ENCODE measurements at regions not wholly inside any gene's neighbourhood (a gene's known extent, or its start where the extent isn't known, plus 50 kb on each side); places are given as distances from the start of the nearest gene placed in this dataset.

DNA sequence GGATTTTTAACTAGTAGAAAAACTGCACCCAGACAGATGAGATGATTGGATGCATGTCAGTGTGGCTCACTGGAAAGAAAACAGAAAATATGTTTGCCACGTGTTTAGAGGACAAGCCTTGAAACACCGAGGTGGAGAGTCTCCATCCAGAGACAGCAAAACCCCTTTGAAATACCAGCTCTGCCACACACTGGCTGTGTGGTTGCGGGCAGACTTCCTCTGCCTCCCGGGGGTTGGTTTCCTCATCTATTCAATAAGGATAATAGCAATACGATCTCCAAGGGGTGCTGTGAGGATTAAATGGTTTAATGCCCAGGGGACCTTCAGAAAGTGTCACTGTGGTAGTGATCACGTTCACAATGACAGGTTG lies 67.2 kb upstream of the PARP1 start:
- Histone ChIP-seq H3K4me3 (ENCODE audit: low read depth in 1 of 2, low read length in 2 of 2) (no peak overlapping the region), H3K27ac (ENCODE audit: low read depth, low read length) (no peak overlapping the region), H3K9ac (ENCODE audit: low read depth in 1 of 2, low read length in 2 of 2) (no peak overlapping the region), H3K27me3 (ENCODE audit: control insufficient read depth in 1 of 2, insufficient read depth in 2 of 2, low read length in 2 of 2) (peaks cover 0 to 3% of the 10 kb centered on the region in 2 donors), H3K36me3 (ENCODE audit: control insufficient read depth in 1 of 2, insufficient read depth in 2 of 2, low read length in 2 of 2) (no peaks in the 10 kb centered on the region), H3K9me3 (ENCODE audit: control insufficient read depth in 1 of 2, low read length in 2 of 2) (no peaks in the 10 kb centered on the region), H3K4me1 (ENCODE audit: control insufficient read depth in 1 of 2, insufficient read depth in 2 of 2, low read length in 2 of 2) (peaks cover 15 to 17% of the 10 kb centered on the region in 2 donors)

DNA sequence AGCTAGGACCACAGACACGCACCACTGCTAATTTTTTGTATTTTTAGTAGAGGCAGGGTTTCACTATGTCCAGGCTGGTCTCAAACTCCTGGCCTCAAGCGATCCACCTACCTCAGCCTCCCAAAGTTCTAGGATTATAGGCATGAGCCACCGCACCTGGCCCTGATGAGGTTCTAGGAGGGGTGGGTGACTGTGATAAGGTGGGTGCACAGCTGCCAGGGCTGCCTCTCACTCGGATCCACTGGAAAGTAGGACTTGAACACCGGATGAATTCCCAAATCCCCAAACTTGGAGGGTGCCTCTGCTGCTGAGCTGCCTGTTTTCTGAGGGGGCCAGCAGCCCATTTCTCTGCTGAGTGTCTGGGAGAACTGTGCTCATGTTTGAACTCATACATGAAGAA lies 68.2 kb upstream of the PARP1 start:
- Histone ChIP-seq H3K9me3 (ENCODE audit: control insufficient read depth in 1 of 2, low read length in 2 of 2) (no peaks in the 10 kb centered on the region), H3K4me3 (ENCODE audit: low read depth in 1 of 2, low read length in 2 of 2) (no peak overlapping the region), H3K4me1 (ENCODE audit: control insufficient read depth in 1 of 2, insufficient read depth in 2 of 2, low read length in 2 of 2) (peaks cover 24 to 26% of the 10 kb centered on the region in 2 donors), H3K9ac (ENCODE audit: low read depth in 1 of 2, low read length in 2 of 2) (no peak overlapping the region), H3K36me3 (ENCODE audit: control insufficient read depth in 1 of 2, insufficient read depth in 2 of 2, low read length in 2 of 2) (no peaks in the 10 kb centered on the region), H3K27me3 (ENCODE audit: control insufficient read depth in 1 of 2, insufficient read depth in 2 of 2, low read length in 2 of 2) (peaks cover 0 to 3% of the 10 kb centered on the region in 2 donors), H3K27ac (ENCODE audit: low read depth, low read length) (no peak overlapping the region)

DNA sequence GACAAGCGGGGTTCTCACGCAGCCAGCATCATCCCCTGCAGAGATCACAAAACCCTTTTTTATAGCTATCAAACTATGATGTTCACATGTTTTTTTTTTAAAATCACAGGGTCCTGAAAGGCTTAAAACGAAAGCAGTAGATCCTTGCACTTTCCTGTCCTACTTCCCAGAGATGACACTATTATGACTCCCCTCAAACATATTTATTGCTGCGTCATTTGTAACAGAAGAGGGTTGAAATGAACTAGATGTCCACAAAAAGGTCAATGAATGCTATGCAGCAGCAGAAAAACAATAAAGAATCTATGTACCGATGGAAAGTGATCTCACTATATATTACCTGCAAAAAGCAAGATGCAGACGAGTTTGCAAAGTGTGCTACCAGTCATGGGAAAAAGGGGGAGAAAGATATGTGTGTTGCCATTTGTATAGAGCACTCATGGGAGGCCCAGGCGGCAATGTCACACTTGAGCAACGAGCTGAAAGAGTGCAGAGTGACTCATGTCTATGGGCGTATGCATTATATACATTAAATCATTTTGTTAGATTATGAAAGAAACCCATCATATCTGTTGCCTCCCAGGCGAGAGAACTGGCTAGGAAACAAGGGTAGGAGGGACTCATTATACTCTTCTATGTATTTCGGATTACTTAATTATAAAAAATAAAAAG lies 68.9 kb upstream of the PARP1 start:
- Histone ChIP-seq H3K4me3 (ENCODE audit: low read depth in 1 of 2, low read length in 2 of 2) (no peak overlapping the region), H3K4me1 (ENCODE audit: control insufficient read depth in 1 of 2, insufficient read depth in 2 of 2, low read length in 2 of 2) (peaks cover 23 to 27% of the 10 kb centered on the region in 2 donors), H3K27ac (ENCODE audit: low read depth, low read length) (no peak overlapping the region), H3K27me3 (ENCODE audit: control insufficient read depth in 1 of 2, insufficient read depth in 2 of 2, low read length in 2 of 2) (peaks cover 0 to 3% of the 10 kb centered on the region in 2 donors), H3K36me3 (ENCODE audit: control insufficient read depth in 1 of 2, insufficient read depth in 2 of 2, low read length in 2 of 2) (no peaks in the 10 kb centered on the region), H3K9me3 (ENCODE audit: control insufficient read depth in 1 of 2, low read length in 2 of 2) (no peaks in the 10 kb centered on the region), H3K9ac (ENCODE audit: low read depth in 1 of 2, low read length in 2 of 2) (no peak overlapping the region)

DNA sequence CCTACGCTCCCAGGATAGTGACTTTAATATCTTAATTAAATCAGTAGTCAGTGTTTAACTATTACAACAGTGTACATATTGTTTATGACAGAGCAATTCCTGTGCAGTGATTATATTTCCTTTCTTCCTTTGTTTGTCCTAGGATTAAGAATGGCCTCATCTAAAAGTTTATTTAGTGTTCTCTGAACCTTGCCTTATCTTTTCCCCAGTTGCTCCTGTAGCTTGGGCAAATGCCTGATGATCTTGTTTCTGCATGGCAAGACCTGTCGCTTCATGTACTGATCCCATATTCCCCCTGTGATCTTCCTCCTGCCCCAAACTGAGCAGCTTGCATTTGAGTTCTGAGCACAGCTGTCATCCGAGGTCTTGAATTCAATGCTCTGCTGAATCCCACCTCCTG lies 69.1 kb upstream of the STUM start:
- Histone ChIP-seq H3K27me3 (ENCODE audit: control insufficient read depth in 1 of 2, insufficient read depth in 2 of 2, low read length in 2 of 2) (peaks cover 0 to 3% of the 10 kb centered on the region in 2 donors), H3K4me3 (ENCODE audit: low read depth in 1 of 2, low read length in 2 of 2) (no peak overlapping the region), H3K9me3 (ENCODE audit: control insufficient read depth in 1 of 2, low read length in 2 of 2) (no peaks in the 10 kb centered on the region), H3K9ac (ENCODE audit: low read depth in 1 of 2, low read length in 2 of 2) (no peak overlapping the region), H3K4me1 (ENCODE audit: control insufficient read depth in 1 of 2, insufficient read depth in 2 of 2, low read length in 2 of 2) (peaks cover 23 to 28% of the 10 kb centered on the region in 2 donors), H3K36me3 (ENCODE audit: control insufficient read depth in 1 of 2, insufficient read depth in 2 of 2, low read length in 2 of 2) (no peaks in the 10 kb centered on the region), H3K27ac (ENCODE audit: low read depth, low read length) (no peak overlapping the region)

DNA sequence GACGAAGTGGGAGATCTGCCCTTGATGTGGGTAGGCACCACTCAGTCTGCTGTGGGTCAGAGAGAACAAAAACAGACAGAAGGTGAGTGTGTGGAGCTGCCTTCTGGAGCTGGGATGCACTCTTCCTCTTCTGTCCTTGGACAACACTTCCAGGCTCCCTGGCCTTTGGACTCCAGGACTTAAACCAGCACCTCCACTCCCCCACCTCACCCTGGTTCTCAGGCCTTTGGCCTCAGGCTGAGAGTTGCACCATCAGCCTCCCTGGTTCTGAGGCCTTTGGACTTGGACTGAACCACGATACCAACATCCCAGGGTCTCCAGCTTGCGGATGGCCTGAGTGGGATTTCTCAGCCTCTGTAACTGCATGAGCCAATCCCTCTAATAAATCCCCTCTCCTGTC lies 68.1 kb upstream of the STUM start:
- no peak overlapping the region for H3K9ac ChIP-seq (ENCODE audit: low read depth in 1 of 2, low read length in 2 of 2)
- peak overlapping the region in 1 of 2 donors; percentile 50 for H3K4me3 ChIP-seq (ENCODE audit: low read depth in 1 of 2, low read length in 2 of 2)
- H3K9me3 ChIP-seq (ENCODE audit: control insufficient read depth in 1 of 2, low read length in 2 of 2) = no peaks in the 10 kb centered on the region
- peaks cover 0 to 3% of the 10 kb centered on the region in 2 donors for H3K27me3 ChIP-seq (ENCODE audit: control insufficient read depth in 1 of 2, insufficient read depth in 2 of 2, low read length in 2 of 2)
- no peak overlapping the region for H3K27ac ChIP-seq (ENCODE audit: low read depth, low read length)
- peaks cover 23 to 28% of the 10 kb centered on the region in 2 donors for H3K4me1 ChIP-seq (ENCODE audit: control insufficient read depth in 1 of 2, insufficient read depth in 2 of 2, low read length in 2 of 2)
- H3K36me3 ChIP-seq (ENCODE audit: control insufficient read depth in 1 of 2, insufficient read depth in 2 of 2, low read length in 2 of 2) = no peaks in the 10 kb centered on the region

DNA sequence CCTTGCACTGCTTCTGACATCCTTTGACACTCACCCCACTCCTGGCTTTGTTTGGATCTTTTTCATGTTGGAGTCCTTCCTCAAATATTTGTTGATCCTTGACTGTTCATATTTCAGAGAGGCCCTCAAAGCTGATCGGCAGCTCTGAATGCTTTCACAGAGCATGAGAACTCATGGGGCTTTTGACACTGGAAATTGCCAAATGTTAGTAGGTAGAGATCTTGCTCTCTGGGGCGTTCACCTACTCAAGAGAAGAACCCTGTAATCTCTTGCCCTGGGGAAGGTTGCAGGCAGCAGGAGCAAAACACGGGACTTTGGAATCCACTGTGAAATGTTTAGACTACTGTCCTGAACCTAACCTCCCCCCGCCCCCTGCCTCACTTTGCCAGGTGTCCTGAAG lies 67.4 kb upstream of the STUM start:
- H3K4me1 ChIP-seq (ENCODE audit: control insufficient read depth in 1 of 2, insufficient read depth in 2 of 2, low read length in 2 of 2) = peaks cover 23 to 28% of the 10 kb centered on the region in 2 donors
- no peak overlapping the region for H3K4me3 ChIP-seq (ENCODE audit: low read depth in 1 of 2, low read length in 2 of 2)
- no peak overlapping the region for H3K9ac ChIP-seq (ENCODE audit: low read depth in 1 of 2, low read length in 2 of 2)
- peaks cover 0 to 3% of the 10 kb centered on the region in 2 donors for H3K27me3 ChIP-seq (ENCODE audit: control insufficient read depth in 1 of 2, insufficient read depth in 2 of 2, low read length in 2 of 2)
- H3K27ac ChIP-seq (ENCODE audit: low read depth, low read length) = no peak overlapping the region
- no peaks in the 10 kb centered on the region for H3K36me3 ChIP-seq (ENCODE audit: control insufficient read depth in 1 of 2, insufficient read depth in 2 of 2, low read length in 2 of 2)
- no peaks in the 10 kb centered on the region for H3K9me3 ChIP-seq (ENCODE audit: control insufficient read depth in 1 of 2, low read length in 2 of 2)

DNA sequence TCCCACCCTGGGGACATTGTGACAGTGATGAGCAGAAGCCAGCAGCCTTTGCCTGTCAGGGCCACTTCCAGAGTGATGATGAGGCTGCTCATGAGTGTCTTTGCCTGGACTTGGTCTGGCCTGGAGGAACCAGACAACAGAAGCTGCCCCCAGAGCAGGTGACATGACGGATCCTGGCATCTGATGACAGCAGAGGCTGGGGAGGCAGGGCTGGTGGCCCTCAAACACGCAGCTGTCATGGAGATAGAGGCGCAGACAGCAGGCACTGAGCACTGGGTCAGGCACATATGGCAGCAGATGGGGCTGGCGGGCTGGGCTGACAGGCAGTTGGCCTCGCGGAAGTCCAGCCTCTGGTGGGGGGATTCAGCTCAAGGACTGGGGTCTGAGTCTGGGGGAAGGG lies 66.4 kb upstream of the STUM start:
- Histone ChIP-seq H3K27ac (ENCODE audit: low read depth, low read length) (no peak overlapping the region), H3K36me3 (ENCODE audit: control insufficient read depth in 1 of 2, insufficient read depth in 2 of 2, low read length in 2 of 2) (no peaks in the 10 kb centered on the region), H3K4me1 (ENCODE audit: control insufficient read depth in 1 of 2, insufficient read depth in 2 of 2, low read length in 2 of 2) (peaks cover 23 to 28% of the 10 kb centered on the region in 2 donors), H3K4me3 (ENCODE audit: low read depth in 1 of 2, low read length in 2 of 2) (no peak overlapping the region), H3K27me3 (ENCODE audit: control insufficient read depth in 1 of 2, insufficient read depth in 2 of 2, low read length in 2 of 2) (peaks cover 0 to 3% of the 10 kb centered on the region in 2 donors), H3K9ac (ENCODE audit: low read depth in 1 of 2, low read length in 2 of 2) (no peak overlapping the region), H3K9me3 (ENCODE audit: control insufficient read depth in 1 of 2, low read length in 2 of 2) (no peaks in the 10 kb centered on the region)

DNA sequence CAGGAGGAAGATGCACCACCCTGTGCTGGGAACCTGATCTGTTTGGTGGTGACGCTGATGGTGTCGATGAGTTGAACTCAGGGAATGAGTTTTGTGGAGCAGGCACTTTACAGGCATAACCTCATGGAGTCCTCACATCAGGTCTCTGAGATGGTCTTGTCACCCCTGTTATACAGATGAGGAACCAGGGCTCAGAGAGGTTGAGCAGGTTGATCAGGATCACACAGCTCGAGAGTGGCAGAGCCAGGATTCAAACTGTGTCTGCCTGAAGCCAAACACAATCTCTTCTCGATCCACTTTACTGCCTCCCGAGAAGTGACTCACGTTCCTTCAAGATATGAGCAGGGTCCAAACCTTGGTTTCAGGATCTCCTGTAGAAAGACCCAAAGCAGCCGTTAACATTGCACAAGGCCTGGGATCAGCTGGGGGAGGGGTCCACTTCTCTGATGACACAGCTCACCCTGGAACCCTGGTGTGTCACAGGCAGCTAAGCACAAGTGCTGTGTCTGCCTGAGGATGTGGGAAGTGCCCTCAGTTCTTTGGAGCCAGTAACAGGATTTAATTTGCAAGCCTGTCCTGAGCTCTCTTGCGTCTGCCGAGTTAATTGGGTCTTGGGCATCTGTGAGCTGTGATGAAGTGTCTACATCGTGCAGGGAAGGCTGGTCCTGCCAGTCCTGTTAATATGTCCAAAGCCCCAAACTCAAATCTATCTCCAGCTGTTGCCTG lies 65.4 kb upstream of the STUM start:
- no peak overlapping the region for H3K9ac ChIP-seq (ENCODE audit: low read depth in 1 of 2, low read length in 2 of 2)
- H3K4me3 ChIP-seq (ENCODE audit: low read depth in 1 of 2, low read length in 2 of 2) = no peak overlapping the region
- H3K27ac ChIP-seq (ENCODE audit: low read depth, low read length) = no peak overlapping the region
- H3K4me1 ChIP-seq (ENCODE audit: control insufficient read depth in 1 of 2, insufficient read depth in 2 of 2, low read length in 2 of 2) = peaks cover 23 to 28% of the 10 kb centered on the region in 2 donors
- peaks cover 0 to 3% of the 10 kb centered on the region in 2 donors for H3K27me3 ChIP-seq (ENCODE audit: control insufficient read depth in 1 of 2, insufficient read depth in 2 of 2, low read length in 2 of 2)
- H3K9me3 ChIP-seq (ENCODE audit: control insufficient read depth in 1 of 2, low read length in 2 of 2) = no peaks in the 10 kb centered on the region
- no peaks in the 10 kb centered on the region for H3K36me3 ChIP-seq (ENCODE audit: control insufficient read depth in 1 of 2, insufficient read depth in 2 of 2, low read length in 2 of 2)

DNA sequence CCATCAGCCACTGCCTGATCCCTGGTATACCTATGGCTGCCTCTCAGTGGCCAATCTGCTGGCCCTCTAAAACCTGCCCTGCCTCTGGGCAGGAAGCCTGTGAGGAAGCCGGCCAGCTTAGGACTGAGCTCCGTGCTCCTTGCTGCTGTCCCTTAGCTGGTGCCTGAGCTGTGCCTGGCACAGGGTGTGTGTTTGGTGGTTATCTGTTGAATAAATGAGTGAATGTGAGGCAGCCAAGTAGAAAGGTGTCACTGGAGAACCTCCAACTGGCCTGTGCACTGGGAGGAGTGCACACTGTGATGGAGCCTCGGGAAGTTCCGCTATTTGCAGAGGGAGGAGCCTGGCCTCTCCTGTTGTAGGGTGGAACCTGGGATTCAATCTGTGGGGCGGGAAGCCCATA lies 63.4 kb upstream of the STUM start:
- H3K36me3 ChIP-seq (ENCODE audit: control insufficient read depth in 1 of 2, insufficient read depth in 2 of 2, low read length in 2 of 2) = no peaks in the 10 kb centered on the region
- H3K27ac ChIP-seq (ENCODE audit: low read depth, low read length) = no peak overlapping the region
- H3K27me3 ChIP-seq (ENCODE audit: control insufficient read depth in 1 of 2, insufficient read depth in 2 of 2, low read length in 2 of 2) = peaks cover 0 to 3% of the 10 kb centered on the region in 2 donors
- H3K9ac ChIP-seq (ENCODE audit: low read depth in 1 of 2, low read length in 2 of 2) = no peak overlapping the region
- H3K9me3 ChIP-seq (ENCODE audit: control insufficient read depth in 1 of 2, low read length in 2 of 2) = no peaks in the 10 kb centered on the region
- peaks cover 15 to 16% of the 10 kb centered on the region in 2 donors for H3K4me1 ChIP-seq (ENCODE audit: control insufficient read depth in 1 of 2, insufficient read depth in 2 of 2, low read length in 2 of 2)
- H3K4me3 ChIP-seq (ENCODE audit: low read depth in 1 of 2, low read length in 2 of 2) = no peak overlapping the region

DNA sequence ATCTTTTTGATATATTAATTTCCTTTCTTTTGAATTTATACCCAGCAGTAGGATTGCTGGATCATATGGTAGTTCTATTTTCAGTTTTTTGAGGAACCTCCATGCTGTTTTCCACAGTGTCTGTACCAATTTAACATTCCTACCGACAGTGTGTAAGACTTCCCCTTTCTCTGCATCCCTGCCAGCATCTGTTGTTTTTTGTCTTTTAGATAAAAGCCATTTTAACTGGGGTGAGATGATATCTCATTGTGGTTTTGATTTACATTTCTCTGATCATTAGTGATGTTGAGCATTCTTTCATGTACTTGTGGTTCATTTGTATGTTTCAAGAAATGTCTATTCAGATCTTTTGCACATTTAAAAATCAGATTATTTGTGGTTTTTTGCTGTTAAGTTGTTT lies 62.4 kb upstream of the STUM start:
- H3K9ac ChIP-seq (ENCODE audit: low read depth in 1 of 2, low read length in 2 of 2) = no peak overlapping the region
- H3K36me3 ChIP-seq (ENCODE audit: control insufficient read depth in 1 of 2, insufficient read depth in 2 of 2, low read length in 2 of 2) = no peaks in the 10 kb centered on the region
- H3K4me1 ChIP-seq (ENCODE audit: control insufficient read depth in 1 of 2, insufficient read depth in 2 of 2, low read length in 2 of 2) = peaks cover 6% of the 10 kb centered on the region in 2 donors
- H3K4me3 ChIP-seq (ENCODE audit: low read depth in 1 of 2, low read length in 2 of 2) = no peak overlapping the region
- no peaks in the 10 kb centered on the region for H3K9me3 ChIP-seq (ENCODE audit: control insufficient read depth in 1 of 2, low read length in 2 of 2)
- H3K27ac ChIP-seq (ENCODE audit: low read depth, low read length) = no peak overlapping the region
- H3K27me3 ChIP-seq (ENCODE audit: control insufficient read depth in 1 of 2, insufficient read depth in 2 of 2, low read length in 2 of 2) = peaks cover 0 to 3% of the 10 kb centered on the region in 2 donors
